ENCODE measurements at regions not wholly inside any gene's neighbourhood (a gene's known extent, or its start where the extent isn't known, plus 50 kb on each side); places are given as distances from the start of the nearest gene placed in this dataset.
"Not testable (repeated sequence)": the region's sequence is repeated elsewhere in the genome, so short reads cannot be mapped to it uniquely, and the experiment has no call there.

DNA sequence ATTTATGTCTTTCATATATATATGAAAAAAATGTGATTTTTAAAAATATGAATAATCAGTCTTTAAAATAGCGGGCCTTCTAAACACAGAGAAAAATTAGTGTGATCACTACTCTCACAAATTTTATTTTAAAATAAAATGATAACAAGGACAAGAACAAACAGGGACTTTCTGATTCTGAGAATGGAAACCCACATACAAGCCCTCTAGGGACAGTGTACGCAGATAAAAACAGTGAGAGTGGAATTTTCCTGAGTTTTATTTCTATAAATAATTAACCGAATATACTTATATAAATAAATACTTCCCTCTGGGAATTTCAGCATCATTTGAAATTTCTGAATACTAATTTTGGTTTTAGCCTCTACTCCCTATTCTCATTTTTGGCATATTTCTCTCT, 201.4 kb upstream of the CBLB start:
- H3K9me3 ChIP-seq = no peaks in the 10 kb centered on the region
- TF ChIP-seq, protein P1, sequence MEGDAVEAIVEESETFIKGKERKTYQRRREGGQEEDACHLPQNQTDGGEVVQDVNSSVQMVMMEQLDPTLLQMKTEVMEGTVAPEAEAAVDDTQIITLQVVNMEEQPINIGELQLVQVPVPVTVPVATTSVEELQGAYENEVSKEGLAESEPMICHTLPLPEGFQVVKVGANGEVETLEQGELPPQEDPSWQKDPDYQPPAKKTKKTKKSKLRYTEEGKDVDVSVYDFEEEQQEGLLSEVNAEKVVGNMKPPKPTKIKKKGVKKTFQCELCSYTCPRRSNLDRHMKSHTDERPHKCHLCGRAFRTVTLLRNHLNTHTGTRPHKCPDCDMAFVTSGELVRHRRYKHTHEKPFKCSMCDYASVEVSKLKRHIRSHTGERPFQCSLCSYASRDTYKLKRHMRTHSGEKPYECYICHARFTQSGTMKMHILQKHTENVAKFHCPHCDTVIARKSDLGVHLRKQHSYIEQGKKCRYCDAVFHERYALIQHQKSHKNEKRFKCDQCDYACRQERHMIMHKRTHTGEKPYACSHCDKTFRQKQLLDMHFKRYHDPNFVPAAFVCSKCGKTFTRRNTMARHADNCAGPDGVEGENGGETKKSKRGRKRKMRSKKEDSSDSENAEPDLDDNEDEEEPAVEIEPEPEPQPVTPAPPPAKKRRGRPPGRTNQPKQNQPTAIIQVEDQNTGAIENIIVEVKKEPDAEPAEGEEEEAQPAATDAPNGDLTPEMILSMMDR (IDR thresholded peaks at IDR 0.05) = no peak
- no peaks in the 10 kb centered on the region for H3K4me1 ChIP-seq (ENCODE audit: control insufficient read depth in 1 of 2, insufficient read depth in 1 of 2, low read depth in 1 of 2, low read length in 1 of 2)
- no peaks in the 10 kb centered on the region for H3K27me3 ChIP-seq
- H3K36me3 ChIP-seq = no peaks in the 10 kb centered on the region
- no peak overlapping the region for H3K27ac ChIP-seq
- no peak overlapping the region for H3K4me3 ChIP-seq (ENCODE audit: low read depth in 1 of 2, low read length in 1 of 2)

DNA sequence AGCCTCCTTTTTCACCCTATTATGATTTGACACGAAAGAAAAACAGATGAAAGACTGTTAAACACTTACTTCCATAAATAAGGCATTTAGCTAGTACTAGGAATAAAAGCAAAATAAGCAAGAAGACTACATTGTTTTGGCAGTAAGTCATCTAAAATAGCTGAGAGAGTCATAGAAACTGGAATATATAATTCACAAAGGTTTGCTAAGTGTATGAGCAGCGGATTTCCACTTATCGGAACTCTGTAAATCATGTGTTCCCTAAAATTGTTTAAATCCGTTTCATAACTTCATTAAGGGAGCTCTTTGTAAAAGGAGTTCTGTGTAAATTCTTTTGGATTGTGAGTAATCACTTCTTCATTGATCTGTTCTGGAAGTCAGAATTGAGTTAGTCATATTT, 202.5 kb upstream of the CBLB start:
- Histone ChIP-seq H3K27me3 (no peaks in the 10 kb centered on the region), H3K9me3 (no peaks in the 10 kb centered on the region), H3K4me1 (ENCODE audit: control insufficient read depth in 1 of 2, insufficient read depth in 1 of 2, low read depth in 1 of 2, low read length in 1 of 2) (no peaks in the 10 kb centered on the region), H3K36me3 (no peaks in the 10 kb centered on the region), H3K27ac (no peak overlapping the region), H3K4me3 (ENCODE audit: low read depth in 1 of 2, low read length in 1 of 2) (no peak overlapping the region)
- TF ChIP-seq, protein P1 (IDR thresholded peaks at IDR 0.05) = no peak

DNA sequence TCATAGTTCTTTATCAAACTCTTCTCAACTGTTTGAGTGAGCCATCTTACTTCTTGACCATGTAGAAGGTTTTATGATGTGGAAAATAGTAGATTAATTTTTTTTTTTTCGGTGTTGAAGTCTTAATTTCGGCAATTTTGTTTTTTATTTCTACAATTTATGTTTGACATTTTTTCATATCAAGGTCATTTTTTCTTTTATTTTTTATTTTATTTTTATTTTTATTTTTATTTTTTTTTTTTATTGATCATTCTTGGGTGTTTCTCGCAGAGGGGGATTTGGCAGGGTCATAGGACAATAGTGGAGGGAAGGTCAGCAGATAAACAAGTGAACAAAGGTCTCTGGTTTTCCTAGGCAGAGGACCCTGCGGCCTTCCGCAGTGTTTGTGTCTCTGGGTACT, 203.8 kb upstream of the CBLB start:
- H3K4me1 ChIP-seq (ENCODE audit: control insufficient read depth in 1 of 2, insufficient read depth in 1 of 2, low read depth in 1 of 2, low read length in 1 of 2); H3K36me3 ChIP-seq; H3K27ac ChIP-seq; H3K27me3 ChIP-seq; H3K4me3 ChIP-seq (ENCODE audit: low read depth in 1 of 2, low read length in 1 of 2); H3K9me3 ChIP-seq: not testable (repeated sequence)

DNA sequence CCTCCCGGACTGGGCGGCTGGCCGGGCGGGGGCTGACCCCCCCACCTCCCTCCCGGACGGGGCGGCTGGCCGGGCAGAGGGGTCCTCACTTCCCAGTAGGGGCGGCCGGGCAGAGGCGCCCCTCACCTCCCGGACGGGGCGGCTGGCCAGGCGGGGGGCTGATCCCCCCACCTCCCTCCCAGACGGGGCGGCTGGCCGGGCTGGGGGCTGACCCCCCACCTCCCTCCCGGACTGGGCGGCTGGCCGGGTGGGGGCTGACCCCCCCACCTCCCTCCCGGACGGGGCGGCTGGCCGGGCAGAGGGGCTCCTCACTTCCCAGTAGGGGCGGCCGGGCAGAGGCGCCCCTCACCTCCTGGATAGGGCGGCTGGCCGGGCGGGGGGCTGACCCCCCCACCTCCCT, 205.0 kb upstream of the CBLB start:
- not testable (repeated sequence) for H3K36me3 ChIP-seq; H3K27ac ChIP-seq; H3K27me3 ChIP-seq; H3K9me3 ChIP-seq; H3K4me1 ChIP-seq (ENCODE audit: control insufficient read depth in 1 of 2, insufficient read depth in 1 of 2, low read depth in 1 of 2, low read length in 1 of 2); H3K4me3 ChIP-seq (ENCODE audit: low read depth in 1 of 2, low read length in 1 of 2)

DNA sequence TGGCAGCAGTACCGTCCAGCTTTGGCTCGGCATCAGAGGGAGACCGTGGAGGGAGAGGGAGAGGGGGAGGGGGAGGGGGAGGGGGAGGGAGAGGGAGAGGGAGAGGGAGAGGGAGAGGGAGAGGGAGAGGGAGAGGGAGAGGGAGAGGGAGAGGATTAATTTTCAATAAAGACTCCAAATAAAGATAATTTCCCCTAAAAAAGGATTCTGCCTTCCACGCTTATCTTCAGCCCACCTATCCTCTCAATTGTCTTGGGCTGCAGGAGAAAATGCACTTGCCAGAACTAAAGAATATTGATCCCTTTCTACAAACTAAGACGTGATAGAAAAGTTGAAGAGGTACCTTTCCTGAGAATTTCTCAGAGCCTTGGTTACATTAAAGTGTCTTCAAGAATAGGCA, 206.9 kb upstream of the CBLB start:
- H3K27ac ChIP-seq; H3K4me3 ChIP-seq (ENCODE audit: low read depth in 1 of 2, low read length in 1 of 2); H3K27me3 ChIP-seq; H3K9me3 ChIP-seq; H3K4me1 ChIP-seq (ENCODE audit: control insufficient read depth in 1 of 2, insufficient read depth in 1 of 2, low read depth in 1 of 2, low read length in 1 of 2); H3K36me3 ChIP-seq: not testable (repeated sequence)

DNA sequence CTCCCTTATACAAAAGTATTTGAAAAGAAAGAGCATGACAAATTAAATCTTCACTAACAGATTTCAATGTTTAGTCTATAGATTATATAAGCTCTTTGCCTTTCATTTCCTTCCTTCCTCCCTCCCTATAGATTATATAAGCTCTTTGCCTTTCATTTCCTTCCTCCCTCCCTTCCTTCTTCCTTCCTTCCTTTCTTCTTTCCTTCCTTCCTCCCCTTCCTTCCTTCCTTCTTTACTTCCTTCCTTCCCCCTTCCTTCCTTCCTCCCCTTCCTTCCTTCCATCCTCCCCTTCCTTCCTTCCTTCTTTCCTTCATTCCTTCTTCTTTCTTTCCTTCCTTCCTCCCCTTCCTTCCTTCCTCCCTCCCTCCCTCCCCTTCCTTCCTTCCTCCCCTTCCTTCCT, 209.8 kb upstream of the CBLB start:
- no peaks in the 10 kb centered on the region for H3K9me3 ChIP-seq
- H3K36me3 ChIP-seq = no peaks in the 10 kb centered on the region
- no peaks in the 10 kb centered on the region for H3K27me3 ChIP-seq
- H3K4me1 ChIP-seq (ENCODE audit: control insufficient read depth in 1 of 2, insufficient read depth in 1 of 2, low read depth in 1 of 2, low read length in 1 of 2) = no peaks in the 10 kb centered on the region
- H3K27ac ChIP-seq = no peak overlapping the region
- TF ChIP-seq, protein P1 (IDR thresholded peaks at IDR 0.05) = no peak
- H3K4me3 ChIP-seq (ENCODE audit: low read depth in 1 of 2, low read length in 1 of 2) = no peak overlapping the region

DNA sequence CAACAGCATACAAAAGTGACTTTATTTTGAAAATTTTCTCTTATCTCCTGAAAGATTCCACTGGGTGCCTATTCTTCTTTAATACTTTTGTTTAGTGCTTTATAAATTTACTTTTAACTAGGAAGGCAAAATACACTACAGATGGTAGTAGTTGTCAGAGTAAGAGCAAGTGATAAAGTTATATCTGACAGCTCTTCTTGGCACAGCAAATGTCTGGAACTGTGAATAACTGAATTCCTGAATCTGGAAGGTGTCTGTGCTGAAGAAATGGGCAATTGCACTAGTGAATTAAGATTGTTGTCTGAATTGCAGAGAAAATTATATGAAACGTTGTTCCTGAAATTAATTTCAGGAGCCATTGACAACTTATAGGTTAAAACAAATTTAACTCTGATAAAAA, 213.8 kb upstream of the CBLB start:
- H3K4me1 ChIP-seq (ENCODE audit: control insufficient read depth in 1 of 2, insufficient read depth in 1 of 2, low read depth in 1 of 2, low read length in 1 of 2) = no peaks in the 10 kb centered on the region
- no peaks in the 10 kb centered on the region for H3K27me3 ChIP-seq
- no peak overlapping the region for H3K4me3 ChIP-seq (ENCODE audit: low read depth in 1 of 2, low read length in 1 of 2)
- H3K36me3 ChIP-seq = no peaks in the 10 kb centered on the region
- no peaks in the 10 kb centered on the region for H3K9me3 ChIP-seq
- TF ChIP-seq, protein P1 (IDR thresholded peaks at IDR 0.05) = no peak
- H3K27ac ChIP-seq = no peak overlapping the region

Data from neutrophil (primary cell).